B cell (primary cell): ENCODE measurements at regions not wholly inside any gene's neighbourhood (a gene's known extent, or its start where the extent isn't known, plus 50 kb on each side); places are given as distances from the start of the nearest gene placed in this dataset.

ENCODE experiments used
- ATAC-seq: fragments of 200-7000 bp; cut with Tn5 transposase; one replicate; pipeline ENCODE4 v1.10.0; 2021; ENCODE audit warnings: low read depth, mild to moderate bottlenecking, moderate number of reproducible peaks, moderate library complexity
- CTCF ChIA-PET: fragments of 350-600 bp; sonication (Branson Sonifier 250); formaldehyde crosslinking; loops from one replicate; lab custom pipeline; 2021; ENCODE audit warnings: antibody characterized with exemption, inconsistent platforms; lab: Charles Lee
- POLR2A ChIA-PET: fragments of 350-600 bp; sonication (Branson Sonifier 250); formaldehyde crosslinking; loops from one replicate; lab custom pipeline; 2021; ENCODE audit warnings: antibody characterized with exemption; lab: Charles Lee
- DNase-seq: peaks from one replicate; pipeline ENCODE4 v3.0.0; 2013
- H2AFZ ChIP-seq: 2 replicates; pipeline ENCODE4 v1.6.1; 2012; ENCODE audit warnings: mild to moderate bottlenecking, low read depth, low read length; ENCODE audit not compliant: insufficient read depth, poor library complexity, severe bottlenecking
- H3K27ac ChIP-seq, 2 donors: 1 replicate in 1 of 2; 2 replicates in 1 of 2; pipeline ENCODE4 v1.5.1; 2012 to 2013; ENCODE audit warnings: low read length in 2 of 2, mild to moderate bottlenecking in 2 of 2, moderate library complexity in 1 of 2
- H3K27me3 ChIP-seq, 4 experiments: fragments of 200-600 bp in 1 of 4; sonication (generic) in 1 of 4; replicated peaks in 1 of 4; 1 replicate in 2 of 4; 2 replicates in 2 of 4; pipeline versions ENCODE4 v1.6.1 to v1.7.0; 2013 to 2016; ENCODE audit warnings: low read length in 3 of 4, mild to moderate bottlenecking in 2 of 4, mixed read lengths in 1 of 4, moderate library complexity in 1 of 4; ENCODE audit not compliant: insufficient read depth in 4 of 4, control insufficient read depth in 3 of 4; ENCODE audit errors: control extremely low read depth in 1 of 4
- H3K36me3 ChIP-seq, 2 experiments: replicated peaks in 1 of 2; 1 replicate in 1 of 2; 2 replicates in 1 of 2; pipeline versions ENCODE4 v1.6.1 to v1.7.1; 2013; ENCODE audit warnings: low read length in 1 of 2; ENCODE audit not compliant: insufficient read depth in 2 of 2, control insufficient read depth in 1 of 2; ENCODE audit errors: control extremely low read depth in 1 of 2, extremely low read depth in 1 of 2
- H3K4me1 ChIP-seq, 2 donors: fragments of 200-600 bp in 1 of 2; sonication (generic) in 1 of 2; 1 replicate in 1 of 2; 2 replicates in 1 of 2; pipeline versions ENCODE4 v1.5.1 to v1.6.1; 2013 to 2017; ENCODE audit warnings: low read length in 2 of 2; ENCODE audit not compliant: control insufficient read depth in 2 of 2, insufficient read depth in 2 of 2
- H3K4me2 ChIP-seq: replicated peaks from 2 replicates; pipeline ENCODE3; 2012; ENCODE audit warnings: mild to moderate bottlenecking, low read depth, low read length; ENCODE audit not compliant: poor library complexity, severe bottlenecking
- H3K4me3 ChIP-seq, 5 experiments: fragments of 200-600 bp in 1 of 5; sonication (generic) in 1 of 5; 1 replicate in 3 of 5; 2 replicates in 2 of 5; pipeline versions ENCODE4 v1.5.1 to v1.7.0; 2011 to 2016; ENCODE audit warnings: low read length in 4 of 5, mild to moderate bottlenecking in 4 of 5, low read depth in 2 of 5, control low read depth in 1 of 5, moderate library complexity in 1 of 5; ENCODE audit not compliant: insufficient read depth in 1 of 5; ENCODE audit errors: control extremely low read depth in 1 of 5, extremely low read depth in 1 of 5
- H3K79me2 ChIP-seq: fragments of 200-600 bp; sonication (generic); one replicate; pipeline ENCODE4 v1.6.0; 2016; ENCODE audit warnings: low read length; ENCODE audit not compliant: control insufficient read depth, insufficient read depth
- H3K9ac ChIP-seq: fragments of 200-600 bp; sonication (generic); 2 replicates; pipeline ENCODE4 v1.6.1; 2017; ENCODE audit warnings: mild to moderate bottlenecking, low read length, moderate library complexity
- H3K9me3 ChIP-seq, 3 donors: one replicate each; pipeline versions ENCODE4 v1.6.1 to v1.7.1; 2013; ENCODE audit warnings: low read length in 2 of 3; ENCODE audit not compliant: control insufficient read depth in 2 of 3, insufficient read depth in 1 of 3; ENCODE audit errors: control extremely low read depth in 1 of 3
- H4K20me1 ChIP-seq: 2 replicates; pipeline ENCODE4 v1.6.0; 2012; ENCODE audit warnings: mild to moderate bottlenecking, low read length; ENCODE audit not compliant: insufficient read depth, control insufficient read depth, poor library complexity, severe bottlenecking
- H3K27ac Mint-ChIP-seq: one replicate; pipeline ENCODE4 v1.8.0; 2021; ENCODE audit warnings: mixed read lengths
- H3K27me3 Mint-ChIP-seq: one replicate; pipeline ENCODE4 v1.8.0; 2021; ENCODE audit warnings: mixed read lengths
- H3K4me1 Mint-ChIP-seq: one replicate; pipeline ENCODE4 v1.8.0; 2021; ENCODE audit warnings: mixed read lengths
- H3K4me3 Mint-ChIP-seq: one replicate; pipeline ENCODE4 v1.8.0; 2021; ENCODE audit warnings: mixed read lengths
- H3K9me3 Mint-ChIP-seq: one replicate; pipeline ENCODE4 v1.8.0; 2022; ENCODE audit warnings: mixed read lengths; ENCODE audit not compliant: insufficient read depth
- EZH2 ChIP-seq: IDR thresholded peaks from 2 replicates; pipeline ENCODE4 v1.6.1; 2012; ENCODE audit warnings: borderline replicate concordance, low read depth, mild to moderate bottlenecking, moderate library complexity, low read length; ENCODE audit not compliant: insufficient read depth, poor library complexity, severe bottlenecking
- WGBS: methylation state at CpG from one replicate; pipeline ENCODE4 v1.1.5; 2013; ENCODE audit warnings: missing lambda C conversion rate; ENCODE audit not compliant: insufficient coverage; 5-methylcytosine and 5-hydroxymethylcytosine counted together
- intact Hi-C: fragments of 100-400 bp; cut with micrococcal nuclease; formaldehyde crosslinking; loops from one replicate; pipeline ENCODE4 v1.10.0; 2022
- TF ChIP-seq, protein P1 (sequence below): fragments of 200-600 bp; IDR thresholded peaks from one replicate; pipeline ENCODE4 v1.8.0; 2022; ENCODE audit warnings: antibody characterized with exemption, mild to moderate bottlenecking

DNA sequence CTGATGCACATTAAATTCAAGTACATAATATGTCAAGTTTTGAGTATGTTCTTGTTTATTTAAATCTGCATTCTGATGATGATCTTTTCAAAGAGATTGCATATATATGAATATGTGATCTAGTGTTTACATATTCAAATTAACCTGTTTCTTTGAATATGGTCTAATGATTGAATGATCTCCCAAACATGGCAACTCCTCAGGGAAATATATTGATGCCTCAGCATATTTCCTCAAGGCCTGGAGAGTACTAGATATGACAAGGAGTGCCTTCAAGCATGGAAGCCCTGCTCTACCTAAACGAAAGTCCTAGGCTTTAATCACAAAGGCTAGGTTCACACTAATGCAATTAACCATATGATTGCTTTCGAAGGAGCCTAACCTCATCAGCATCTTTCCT, 532.8 kb downstream of the ZIC1 start:
- H3K79me2 ChIP-seq = no peaks in the 10 kb centered on the region
- H3K4me1 Mint-ChIP-seq = no peaks in the 10 kb centered on the region
- no peak overlapping the region for H3K4me3 Mint-ChIP-seq
- peaks cover 0 to 7% (median 0%) of the 10 kb centered on the region in 3 donors for H3K9me3 ChIP-seq
- H2AFZ ChIP-seq = no peak overlapping the region
- H3K27me3 Mint-ChIP-seq = no peaks in the 10 kb centered on the region
- no peaks in the 10 kb centered on the region for H3K4me1 ChIP-seq
- H4K20me1 ChIP-seq = no peaks in the 10 kb centered on the region
- intact Hi-C loops = no loop called here
- 83% methylated on average over 1 of the region's 2 CpGs for WGBS
- no peak for DNase-seq
- no peak overlapping the region for H3K9ac ChIP-seq
- ChIA-PET POLR2A (no interaction called here), CTCF (no interaction called here)
- H3K36me3 ChIP-seq = no peaks in the 10 kb centered on the region
- no peaks in the 10 kb centered on the region for H3K27me3 ChIP-seq
- no peak overlapping the region for H3K27ac ChIP-seq
- no peaks in the 10 kb centered on the region for H3K9me3 Mint-ChIP-seq
- no peak for TF ChIP-seq EZH2
- TF ChIP-seq, protein P1, sequence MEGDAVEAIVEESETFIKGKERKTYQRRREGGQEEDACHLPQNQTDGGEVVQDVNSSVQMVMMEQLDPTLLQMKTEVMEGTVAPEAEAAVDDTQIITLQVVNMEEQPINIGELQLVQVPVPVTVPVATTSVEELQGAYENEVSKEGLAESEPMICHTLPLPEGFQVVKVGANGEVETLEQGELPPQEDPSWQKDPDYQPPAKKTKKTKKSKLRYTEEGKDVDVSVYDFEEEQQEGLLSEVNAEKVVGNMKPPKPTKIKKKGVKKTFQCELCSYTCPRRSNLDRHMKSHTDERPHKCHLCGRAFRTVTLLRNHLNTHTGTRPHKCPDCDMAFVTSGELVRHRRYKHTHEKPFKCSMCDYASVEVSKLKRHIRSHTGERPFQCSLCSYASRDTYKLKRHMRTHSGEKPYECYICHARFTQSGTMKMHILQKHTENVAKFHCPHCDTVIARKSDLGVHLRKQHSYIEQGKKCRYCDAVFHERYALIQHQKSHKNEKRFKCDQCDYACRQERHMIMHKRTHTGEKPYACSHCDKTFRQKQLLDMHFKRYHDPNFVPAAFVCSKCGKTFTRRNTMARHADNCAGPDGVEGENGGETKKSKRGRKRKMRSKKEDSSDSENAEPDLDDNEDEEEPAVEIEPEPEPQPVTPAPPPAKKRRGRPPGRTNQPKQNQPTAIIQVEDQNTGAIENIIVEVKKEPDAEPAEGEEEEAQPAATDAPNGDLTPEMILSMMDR = no peak
- ATAC-seq = no peak
- H3K4me2 ChIP-seq = no peak overlapping the region
- H3K27ac Mint-ChIP-seq = no peak overlapping the region
- H3K4me3 ChIP-seq = no peak overlapping the region

DNA sequence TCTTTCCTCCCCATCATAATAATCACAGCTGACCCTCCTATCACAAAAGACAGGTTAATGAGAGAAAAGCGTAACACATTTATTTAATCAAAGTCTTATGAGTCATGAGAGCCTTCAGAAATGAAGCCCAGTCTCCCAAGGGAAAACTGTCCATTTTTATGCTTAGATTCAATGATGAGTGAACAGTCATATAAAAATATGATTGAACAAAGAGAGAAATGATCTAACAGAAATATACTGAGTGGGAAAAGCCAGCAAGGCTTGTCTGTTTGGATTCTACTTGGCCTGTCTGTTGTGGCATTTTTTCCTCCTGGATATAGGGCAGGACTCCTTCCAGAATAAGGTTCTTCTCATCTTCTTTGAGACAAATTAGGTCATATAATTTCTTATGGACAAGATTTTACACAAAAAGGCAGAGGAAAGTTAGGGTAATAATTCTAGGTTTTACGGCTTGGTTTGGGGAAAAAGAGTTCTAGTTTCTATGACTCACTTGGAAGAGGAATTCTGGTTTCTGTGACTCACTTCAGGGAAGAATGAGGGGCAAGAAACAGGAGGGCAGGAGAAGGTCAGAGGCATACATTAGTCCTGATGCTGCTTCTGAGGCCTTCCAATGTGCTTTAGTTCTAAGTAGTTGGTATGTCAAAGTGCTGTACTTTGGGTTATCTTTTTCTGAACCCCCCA, 534.2 kb downstream of the ZIC1 start:
- 88% methylated on average over 1 of the region's 2 CpGs for WGBS
- Histone ChIP-seq H3K27ac (no peak overlapping the region), H2AFZ (no peak overlapping the region), H3K9me3 (peaks cover 0 to 12% (median 0%) of the 10 kb centered on the region in 3 donors), H3K4me2 (no peak overlapping the region), H3K4me3 (no peak overlapping the region), H3K79me2 (no peaks in the 10 kb centered on the region), H4K20me1 (no peaks in the 10 kb centered on the region), H3K36me3 (no peaks in the 10 kb centered on the region), H3K4me1 (no peaks in the 10 kb centered on the region), H3K27me3 (no peaks in the 10 kb centered on the region), H3K9ac (no peak overlapping the region)
- CTCF ChIA-PET = no interaction called here
- TF ChIP-seq EZH2 = no peak
- TF ChIP-seq, protein P1 = no peak
- H3K27ac Mint-ChIP-seq = no peak overlapping the region
- no peaks in the 10 kb centered on the region for H3K4me1 Mint-ChIP-seq
- no peaks in the 10 kb centered on the region for H3K27me3 Mint-ChIP-seq
- intact Hi-C loops = no loop called here
- no peak overlapping the region for H3K4me3 Mint-ChIP-seq
- POLR2A ChIA-PET = no interaction called here
- ATAC-seq (no peak), DNase-seq (no peak)
- no peaks in the 10 kb centered on the region for H3K9me3 Mint-ChIP-seq
